SK-N-DZ (cell line): ENCODE measurements at regions not wholly inside any gene's neighbourhood (a gene's known extent, or its start where the extent isn't known, plus 50 kb on each side); places are given as distances from the start of the nearest gene placed in this dataset.
A peak's percentile ranks its signal among the peaks of the same experiment; 100 is the strongest.
"Not testable (repeated sequence)": the region's sequence is repeated elsewhere in the genome, so short reads cannot be mapped to it uniquely, and the experiment has no call there.

Experiments
- DNase-seq: peaks from one replicate; pipeline ENCODE4 v3.0.0-alpha.2; 2015; ENCODE audit warnings: low spot score

- no peak for DNase-seq
Observed at GRCh38 chr11:103805688-103806009, 230.8 kb upstream of the DDI1 start.

GRCh38 chr11:103806130-103806895 is 230.1 kb upstream of the DDI1 start:
- DNase-seq: no peak

- DNase-seq: no peak
Observed at GRCh38 chr11:103807806-103808205, 228.6 kb upstream of the DDI1 start.

GRCh38 chr11:103808252-103808651 is 228.2 kb upstream of the DDI1 start:
- DNase-seq: no peak

- no peak for DNase-seq
Observed at GRCh38 chr11:103811870-103812455, 224.5 kb upstream of the DDI1 start.

GRCh38 chr11:103812680-103813079 is 223.8 kb upstream of the DDI1 start:
- DNase-seq: no peak

- DNase-seq: not testable (repeated sequence)
Observed at GRCh38 chr11:103820345-103820744, 216.1 kb upstream of the DDI1 start.

GRCh38 chr11:103824116-103824515 is 212.3 kb upstream of the DDI1 start:
- no peak for DNase-seq

- DNase-seq: no peak
Observed at GRCh38 chr11:103825469-103825868, 211.0 kb upstream of the DDI1 start.

- no peak for DNase-seq
Observed at GRCh38 chr11:103826856-103827255, 209.6 kb upstream of the DDI1 start.

- DNase-seq: no peak
Observed at GRCh38 chr11:103829596-103829995, 206.8 kb upstream of the DDI1 start.

- no peak for DNase-seq
Observed at GRCh38 chr11:103830205-103830604, 206.2 kb upstream of the DDI1 start.

GRCh38 chr11:103832762-103833161 is 203.7 kb upstream of the DDI1 start:
- no peak for DNase-seq

GRCh38 chr11:103842191-103842590 is 194.2 kb upstream of the DDI1 start:
- peak; percentile 51 for DNase-seq

GRCh38 chr11:103842795-103843194 is 193.6 kb upstream of the DDI1 start:
- DNase-seq: peak; percentile 88

- no peak for DNase-seq
Observed at GRCh38 chr11:103844327-103845215, 191.9 kb upstream of the DDI1 start.

- DNase-seq: no peak
Observed at GRCh38 chr11:103845331-103845730, 191.1 kb upstream of the DDI1 start.

- no peak for DNase-seq
Observed at GRCh38 chr11:103848686-103849085, 187.8 kb upstream of the DDI1 start.

- no peak for DNase-seq
Observed at GRCh38 chr11:103849366-103849765, 187.1 kb upstream of the DDI1 start.

GRCh38 chr11:103850419-103851165 is 185.8 kb upstream of the DDI1 start:
- DNase-seq: no peak

GRCh38 chr11:103851166-103851651 is 185.2 kb upstream of the DDI1 start:
- DNase-seq: no peak
